K562 (cell line): ENCODE measurements at regions not wholly inside any gene's neighbourhood (a gene's known extent, or its start where the extent isn't known, plus 50 kb on each side); places are given as distances from the start of the nearest gene placed in this dataset.

Source experiments
- ATAC-seq: fragments of 200-7000 bp; cut with Tn5 transposase; 3 replicates; pipeline ENCODE4 v1.9.1; 2020; ENCODE audit warnings: moderate library complexity
- BruUV-seq: library from RNA; stranded (reverse); fragments of 400-500 nt; replicated peaks from 2 replicates; lab custom pipeline; 2021; lab: Mats Ljungman, UMichigan
- CTCF ChIA-PET: fragments of 300-600 bp; formaldehyde crosslinking; extraction: SDS; loops from one replicate; lab custom pipeline; 2021; ENCODE audit warnings: low intra/inter-chr PET ratio; lab: Yijun Ruan, JAX
- POLR2A ChIA-PET: fragments of 300-600, 350-650 bp; sonication (Branson Sonifier 250); formaldehyde crosslinking; extraction: SDS; loops from one replicate; lab custom pipeline; 2021; ENCODE audit warnings: antibody characterized with exemption, inconsistent platforms; lab: Yijun Ruan, JAX
- DNase-seq, 4 experiments: peaks; one replicate each; pipeline versions ENCODE4 v3.0.0 to v3.0.0-alpha.2; 2011 to 2018; ENCODE audit warnings: low spot score in 3 of 4, mixed read lengths in 3 of 4; ENCODE audit errors: extremely low read depth in 1 of 4
- FAIRE-seq: peaks from 2 replicates; lab custom pipeline; 2011; peaks lifted over from hg19 to GRCh38; lab: Jason Lieb, UNC
- H2AFZ ChIP-seq: 2 replicates; pipeline ENCODE4 v1.6.0; 2011; ENCODE audit warnings: low read depth, low read length, control low read depth, inconsistent platforms
- H3K27ac ChIP-seq: fragments of 200-600 bp; 3 replicates; pipeline ENCODE4 v1.8.0; 2011; ENCODE audit warnings: low read depth, mild to moderate bottlenecking, control low read depth, inconsistent platforms, low read length, moderate library complexity, mixed read lengths; ENCODE audit errors: extremely low read depth
- H3K27me3 ChIP-seq, 2 experiments: fragments of 300-600 bp in 1 of 2; 2 replicates in 1 of 2; 3 replicates in 1 of 2; pipeline versions ENCODE4 v1.6.0 to v1.8.0; 2011; ENCODE audit warnings: inconsistent platforms in 2 of 2, low read length in 2 of 2, mild to moderate bottlenecking in 1 of 2, mixed read lengths in 1 of 2, moderate library complexity in 1 of 2; ENCODE audit not compliant: control insufficient read depth in 2 of 2, insufficient read depth in 2 of 2
- H3K36me3 ChIP-seq: fragments of 300-600 bp; 3 replicates; pipeline ENCODE4 v1.8.0; 2011; ENCODE audit warnings: mild to moderate bottlenecking, low read length, inconsistent platforms; ENCODE audit not compliant: control insufficient read depth, insufficient read depth
- H3K4me1 ChIP-seq, 2 experiments: fragments of 200-600 bp in 1 of 2; replicated peaks in 1 of 2; 2 replicates in 1 of 2; 3 replicates in 1 of 2; pipeline versions ENCODE4 v1.5.1 to v1.8.0; 2011; ENCODE audit warnings: inconsistent platforms in 2 of 2, low read length in 2 of 2, mild to moderate bottlenecking in 1 of 2, mixed read lengths in 1 of 2, moderate library complexity in 1 of 2; ENCODE audit not compliant: control insufficient read depth in 2 of 2, insufficient read depth in 2 of 2
- H3K4me2 ChIP-seq: 2 replicates; pipeline ENCODE4 v1.6.1; 2011; ENCODE audit warnings: low read length, control low read depth, inconsistent platforms, mixed read lengths; ENCODE audit not compliant: insufficient read depth
- H3K4me3 ChIP-seq: fragments of 200-600 bp; sonication (generic), shearing (Covaris generic); 2 replicates; pipeline ENCODE4 v1.5.1; 2016; ENCODE audit warnings: control low read depth, inconsistent platforms
- H3K79me2 ChIP-seq: fragments of 200-600 bp; 3 replicates; pipeline ENCODE4 v1.8.0; 2011; ENCODE audit warnings: low read length, inconsistent platforms; ENCODE audit not compliant: control insufficient read depth, insufficient read depth
- H3K9ac ChIP-seq, 2 experiments: 2 replicates each; pipeline versions ENCODE4 v1.6.0 to v1.6.1; 2011; ENCODE audit warnings: low read depth in 2 of 2, low read length in 2 of 2, control low read depth in 1 of 2, inconsistent platforms in 1 of 2, mild to moderate bottlenecking in 1 of 2, mixed read lengths in 1 of 2; ENCODE audit not compliant: insufficient read depth in 1 of 2
- H3K9me1 ChIP-seq: one replicate; pipeline ENCODE4 v1.6.0; 2011; ENCODE audit warnings: inconsistent platforms, mild to moderate bottlenecking, low read length, moderate library complexity; ENCODE audit not compliant: control insufficient read depth, insufficient read depth
- H3K9me3 ChIP-seq: replicated peaks from 2 replicates; pipeline ENCODE4 v1.5.1; 2011; ENCODE audit warnings: low read depth, low read length, inconsistent platforms; ENCODE audit not compliant: control insufficient read depth, insufficient read depth
- H4K20me1 ChIP-seq: replicated peaks from 2 replicates; pipeline ENCODE4 v1.6.1; 2011; ENCODE audit warnings: low read length, inconsistent platforms, mixed read lengths; ENCODE audit not compliant: control insufficient read depth, insufficient read depth
- ELF1 ChIP-seq: fragments of 200-800 bp; sonication (Bioruptor generic); IDR thresholded peaks from 2 replicates; pipeline ENCODE4 v1.6.1; 2016; ENCODE audit warnings: missing genetic modification characterization, missing compliant biosample characterization
- JUNB ChIP-seq: fragments of 450-650 bp; formaldehyde crosslinking; conservative IDR thresholded peaks from 2 replicates; pipeline ENCODE4 v1.4.0; 2020; ENCODE audit warnings: mild to moderate bottlenecking
- LARP7 ChIP-seq: fragments of 450-650 bp; IDR thresholded peaks from 2 replicates; pipeline ENCODE4 v1.6.1; 2016
- LCOR ChIP-seq: sonication (generic); formaldehyde crosslinking; IDR thresholded peaks from 2 replicates; pipeline ENCODE4 v1.8.0; 2022; ENCODE audit warnings: mild to moderate bottlenecking, missing genetic modification reagents
- MYC ChIP-seq, 2 experiments: fragments of 250-450 bp in 1 of 2; sonication (Bioruptor Pico) in 1 of 2; IDR thresholded peaks; 2 replicates each; pipeline versions ENCODE4 v1.5.1 to v1.6.1; 2012 to 2021; ENCODE audit warnings: low read depth in 2 of 2, borderline replicate concordance in 1 of 2, improper control_type of control experiment in 1 of 2, low read length in 1 of 2, mild to moderate bottlenecking in 1 of 2, moderate library complexity in 1 of 2
- NCOA4 ChIP-seq: fragments of 450-650 bp; IDR thresholded peaks from 2 replicates; pipeline ENCODE4 v1.6.1; 2018; ENCODE audit warnings: mild to moderate bottlenecking; ENCODE audit not compliant: partially characterized antibody
- NFE2 ChIP-seq: IDR thresholded peaks from 2 replicates; pipeline ENCODE4 v1.6.1; 2014; ENCODE audit warnings: antibody characterized with exemption, low read depth
- RAD51 ChIP-seq: fragments of 450-650 bp; IDR thresholded peaks from 2 replicates; pipeline ENCODE4 v1.7.1; 2016; ENCODE audit warnings: low read depth, mild to moderate bottlenecking, borderline replicate concordance
- RBBP5 ChIP-seq: fragments of 200-600 bp; sonication (generic); IDR thresholded peaks from 2 replicates; pipeline ENCODE4 v1.6.1; 2012; ENCODE audit warnings: borderline replicate concordance, mild to moderate bottlenecking, low read length, control low read depth, inconsistent platforms; ENCODE audit not compliant: insufficient read depth, poor library complexity, severe bottlenecking
- SFPQ ChIP-seq: fragments of 200-400 bp; formaldehyde crosslinking; IDR thresholded peaks from 2 replicates; pipeline ENCODE4 v1.6.1; 2017; ENCODE audit warnings: mild to moderate bottlenecking, low read depth, low read length, moderate library complexity
- SMAD4 ChIP-seq: fragments of 250-450 bp; sonication (Bioruptor Pico); conservative IDR thresholded peaks from 2 replicates; pipeline ENCODE4 v1.8.0; 2021; ENCODE audit warnings: inconsistent platforms, mild to moderate bottlenecking, moderate library complexity
- ZBTB5 ChIP-seq: fragments of 450-650 bp; IDR thresholded peaks from 2 replicates; pipeline ENCODE4 v1.6.1; 2017; ENCODE audit warnings: antibody characterized with exemption
- ZNF175 ChIP-seq: fragments of 200-800 bp; sonication (Bioruptor generic); IDR thresholded peaks from 2 replicates; pipeline ENCODE4 v1.6.1; 2016; ENCODE audit warnings: low read depth, mild to moderate bottlenecking, missing genetic modification characterization, missing compliant biosample characterization
- ZNF324 ChIP-seq: fragments of 250-450 bp; sonication (Bioruptor Pico); IDR thresholded peaks from 2 replicates; pipeline ENCODE4 v1.4.0; 2020; ENCODE audit warnings: mild to moderate bottlenecking
- WGBS: fragments of 100-300 bp; shearing (Covaris generic); methylation state at CpG from one replicate; pipeline ENCODE4 v1.1.6; 2016; ENCODE audit warnings: low coverage, mixed read lengths; ENCODE audit not compliant: insufficient coverage; ENCODE audit errors: missing lambda C conversion rate; 5-methylcytosine and 5-hydroxymethylcytosine counted together
- in situ Hi-C: fragments of 300-500 bp; cut with MboI; formaldehyde crosslinking; loops from 4 replicates; pipeline ENCODE4 v1.15.0; 2018; ENCODE audit warnings: inconsistent platforms, mixed read lengths
- intact Hi-C: fragments of 100-400 bp; cut with micrococcal nuclease; formaldehyde crosslinking; loops from 2 replicates; pipeline ENCODE4 v1.14.2; 2022

GRCh38 chr2:37866171-37866934 is 58.7 kb upstream of the RMDN2 start:
- no TSS peak for BruUV-seq
- H3K27me3 ChIP-seq: peaks cover 7 to 9% of the 10 kb centered on the region in 2 experiments; a peak in 2 of 5 replicates
- ChIA-PET CTCF (interaction anchor here (0.6 kb wide), 1 partner anchor 11 kb away, joined by 3 read pairs; no protein-coding TSS in a partner anchor), POLR2A (no interaction called here)
- H3K4me1 ChIP-seq: no peaks in the 10 kb centered on the region
- no peak overlapping the region for H3K9ac ChIP-seq
- ATAC-seq: no peak
- no peak overlapping the region for H3K4me2 ChIP-seq
- FAIRE-seq: no peak
- no peak overlapping the region for H3K27ac ChIP-seq
- no peaks in the 10 kb centered on the region for H3K36me3 ChIP-seq
- WGBS: 1% methylated on average over 5 of the region's 5 CpGs
- no peak overlapping the region for H3K4me3 ChIP-seq
- intact Hi-C loops (no loop called here), in situ Hi-C loops (no loop called here)
- H3K79me2 ChIP-seq: no peaks in the 10 kb centered on the region
- DNase-seq: no peak
- H3K9me1 ChIP-seq: no peaks in the 10 kb centered on the region
- H2AFZ ChIP-seq: no peak overlapping the region
- no peaks in the 10 kb centered on the region; the same call in 1 of the 2 replicates for H4K20me1 ChIP-seq
- no peaks in the 10 kb centered on the region for H3K9me3 ChIP-seq
- TF ChIP-seq LCOR (no peak), RAD51 (no peak), LARP7 (no peak), NFE2 (no peak), SFPQ (no peak), NCOA4 (no peak), MYC (IDR thresholded peaks at IDR 0.05; ENCODE audit: low read depth, low read length) (no peak), MYC (CRISPR knock-in tag; IDR thresholded peaks at IDR 0.05; ENCODE audit: borderline replicate concordance, low read depth) (no peak), JUNB (no peak), ZNF175 (CRISPR knock-in tag) (no peak), ZNF324 (CRISPR knock-in tag) (no peak), RBBP5 (no peak), SMAD4 (CRISPR knock-in tag) (no peak), ELF1 (tag) (no peak), ZBTB5 (no peak)
